Posterior cingulate gyrus (tissue), 11 donors: ENCODE measurements at regions not wholly inside any gene's neighbourhood (a gene's known extent, or its start where the extent isn't known, plus 50 kb on each side); places are given as distances from the start of the nearest gene placed in this dataset.

Experiments
- DNase-seq, 10 donors: peaks; one replicate each; pipeline versions ENCODE4 v3.0.0 to v3.0.0-alpha.2; 2020 to 2021; ENCODE audit warnings: mixed read lengths in 3 of 10
- intact Hi-C: fragments of 100-400 bp; cut with DNase I; formaldehyde crosslinking; loops from one replicate; pipeline ENCODE4 v1.15.1; 2023

DNA sequence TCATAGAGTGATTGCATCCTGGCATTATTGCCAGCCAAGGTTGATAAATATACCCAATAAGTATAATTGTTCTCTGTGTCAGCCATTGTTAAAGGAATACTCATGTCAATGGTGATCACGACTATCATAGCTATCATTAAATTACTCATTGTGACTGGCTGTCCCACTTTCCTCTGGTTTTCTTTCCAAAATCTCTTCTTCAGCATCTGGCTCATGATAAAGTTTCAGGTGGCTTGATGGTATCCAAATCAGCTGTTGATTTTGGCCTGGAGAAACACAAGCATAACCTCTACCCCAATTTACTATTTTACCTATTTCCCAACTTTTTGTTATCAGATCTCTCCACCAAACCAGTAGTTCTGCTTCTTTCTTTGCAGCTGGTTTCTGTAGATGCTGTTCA lies 67.1 kb upstream of the SPIN2A start:
- intact Hi-C loops = no loop called here
- no peak for DNase-seq

DNA sequence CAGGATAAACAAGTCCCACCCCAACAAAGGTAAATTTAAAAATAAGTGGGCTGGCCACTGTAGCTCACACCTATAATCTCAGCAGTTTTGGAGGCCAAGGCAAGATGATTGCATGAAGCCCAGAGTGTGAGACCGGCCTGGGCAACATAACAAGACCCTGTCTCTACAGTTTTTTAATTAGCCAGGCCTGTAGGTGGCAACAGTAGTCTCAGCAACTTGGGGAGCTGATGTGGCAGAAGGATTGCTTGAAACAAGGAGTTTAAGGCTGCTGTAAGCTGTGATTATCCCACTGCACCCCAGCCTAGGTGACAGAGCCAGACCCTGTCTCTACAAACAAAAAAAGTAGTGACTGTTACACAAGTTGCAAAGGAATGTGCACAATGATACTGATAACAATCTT lies 74.6 kb upstream of the FAAH2 start:
- peak in 1 of 10 donors; percentile 10 for DNase-seq
- intact Hi-C loops = no loop called here

DNA sequence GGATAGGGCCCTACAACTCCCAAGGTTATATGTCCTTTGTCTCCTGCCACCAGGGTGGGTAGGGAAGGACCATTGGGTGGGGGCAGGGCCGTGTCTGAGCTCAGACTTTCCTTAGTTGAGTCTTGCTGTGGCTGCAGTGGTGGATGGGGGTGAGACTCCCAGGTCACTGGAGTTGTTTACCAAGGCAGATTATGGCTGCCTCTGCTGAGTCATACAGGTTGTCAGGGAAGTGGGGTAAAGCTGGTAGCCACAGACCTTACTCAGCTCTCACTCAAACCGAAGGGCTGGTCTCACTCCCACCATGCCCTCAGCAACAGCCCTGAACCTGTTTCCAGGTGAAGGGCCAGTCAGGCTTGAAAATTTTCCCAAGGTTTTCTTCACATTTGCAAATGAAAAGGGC lies 58.8 kb upstream of the FAAH2 start:
- intact Hi-C loops = no loop called here

DNA sequence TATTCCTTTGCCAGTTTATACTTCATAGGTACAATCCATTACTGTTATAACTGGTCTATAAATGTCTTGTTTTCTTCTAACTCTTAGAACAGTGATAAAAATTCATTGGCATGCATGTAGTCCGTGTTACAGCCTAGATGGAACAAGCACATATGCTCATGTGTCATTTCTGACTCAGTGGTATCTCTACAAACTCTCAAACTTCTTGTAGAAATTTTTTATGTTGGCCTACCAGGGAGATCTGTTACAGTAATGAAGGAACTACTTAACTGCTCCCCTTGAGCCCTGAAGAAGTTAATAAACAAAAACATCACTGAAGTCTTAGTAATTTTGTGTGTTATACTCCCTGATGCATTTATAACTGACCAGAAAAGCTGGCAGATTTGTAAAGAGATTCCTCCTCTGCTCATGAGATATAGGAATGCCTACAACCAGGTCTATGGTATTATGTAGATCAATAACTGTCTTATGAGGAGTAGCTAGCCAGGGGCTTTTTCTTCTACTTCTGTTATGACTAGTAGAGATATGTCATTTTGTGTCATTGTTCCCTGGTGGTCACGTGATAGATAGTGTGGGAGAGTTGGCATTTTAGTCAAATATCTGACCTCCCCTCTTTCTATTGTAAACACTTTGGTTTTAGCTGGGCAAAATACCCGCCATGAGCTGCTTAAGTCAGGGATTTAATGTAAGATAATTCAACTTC lies 53.7 kb upstream of the FAAH2 start:
- DNase-seq = no peak
- intact Hi-C loops = no loop called here

More for the DNA sequence above, 58.8 kb upstream of the FAAH2 start:
- DNase-seq = no peak
